IMR-90 (cell line): ENCODE measurements at regions not wholly inside any gene's neighbourhood (a gene's known extent, or its start where the extent isn't known, plus 50 kb on each side); places are given as distances from the start of the nearest gene placed in this dataset.

Experiments used
- ATAC-seq: fragments of 200-7000 bp; cut with Tn5 transposase; 2 replicates; pipeline ENCODE4 v1.9.1; 2020; ENCODE audit warnings: low read depth, mild to moderate bottlenecking, moderate library complexity
- BruUV-seq: library from RNA; stranded (reverse); fragments of 400-500 nt; replicated peaks from 2 replicates; lab custom pipeline; 2021; lab: Mats Ljungman, UMichigan
- CTCF ChIA-PET: fragments of 300-600 bp; formaldehyde crosslinking; extraction: SDS; loops from one replicate; lab custom pipeline; 2021; ENCODE audit warnings: antibody characterized with exemption; lab: Yijun Ruan, JAX
- POLR2A ChIA-PET: fragments of 300-600 bp; sonication (Branson Sonifier 250); formaldehyde crosslinking; loops from one replicate; lab custom pipeline; 2022; ENCODE audit warnings: antibody characterized with exemption; ENCODE audit not compliant: unreplicated experiment; lab: Charles Lee
- DNase-seq: peaks from one replicate; pipeline ENCODE4 v3.0.0; 2013
- H2AFZ ChIP-seq: replicated peaks from 2 replicates; pipeline ENCODE3; 2013; ENCODE audit warnings: low read length, mild to moderate bottlenecking; ENCODE audit not compliant: poor library complexity
- H2AK5ac ChIP-seq: 2 replicates; pipeline ENCODE4 v1.6.1; 2013; ENCODE audit warnings: low read depth, low read length, inconsistent platforms
- H2AK9ac ChIP-seq: replicated peaks from 2 replicates; pipeline ENCODE3; 2013; ENCODE audit warnings: mild to moderate bottlenecking, low read depth, low read length, moderate library complexity; ENCODE audit not compliant: poor library complexity
- H2BK120ac ChIP-seq: 2 replicates; pipeline ENCODE4 v1.6.1; 2013; ENCODE audit warnings: low read depth, low read length, inconsistent platforms
- H2BK15ac ChIP-seq: 3 replicates; pipeline ENCODE4 v1.6.1; 2013; ENCODE audit warnings: low read depth, low read length, inconsistent platforms
- H2BK20ac ChIP-seq: 2 replicates; pipeline ENCODE4 v1.6.1; 2013; ENCODE audit warnings: low read depth, mild to moderate bottlenecking, inconsistent platforms, low read length, moderate library complexity
- H2BK5ac ChIP-seq: 2 replicates; pipeline ENCODE4 v1.6.1; 2013; ENCODE audit warnings: mild to moderate bottlenecking, low read depth, low read length, inconsistent platforms; ENCODE audit not compliant: poor library complexity, severe bottlenecking
- H3K14ac ChIP-seq: replicated peaks from 2 replicates; pipeline ENCODE4 v1.6.1; 2013; ENCODE audit warnings: low read depth, low read length, inconsistent platforms
- H3K18ac ChIP-seq: 2 replicates; pipeline ENCODE4 v1.6.1; 2013; ENCODE audit warnings: low read depth, low read length, control low read depth
- H3K23ac ChIP-seq: 2 replicates; pipeline ENCODE4 v1.6.1; 2013; ENCODE audit warnings: low read depth, low read length, inconsistent platforms
- H3K27ac ChIP-seq: 2 replicates; pipeline ENCODE4 v1.5.1; 2013; ENCODE audit warnings: mild to moderate bottlenecking, control low read depth, low read length; ENCODE audit not compliant: insufficient read depth
- H3K27me3 ChIP-seq: 2 replicates; pipeline ENCODE4 v1.6.1; 2013; ENCODE audit warnings: low read length; ENCODE audit not compliant: control insufficient read depth, insufficient read depth
- H3K36me3 ChIP-seq: 2 replicates; pipeline ENCODE4 v1.6.1; 2013; ENCODE audit warnings: low read length, mixed read lengths; ENCODE audit not compliant: control insufficient read depth, insufficient read depth
- H3K4ac ChIP-seq: 2 replicates; pipeline ENCODE4 v1.6.1; 2013; ENCODE audit warnings: low read depth, low read length, inconsistent platforms
- H3K4me1 ChIP-seq: 2 replicates; pipeline ENCODE4 v1.6.1; 2013; ENCODE audit warnings: low read length, mixed read lengths; ENCODE audit not compliant: control insufficient read depth, insufficient read depth
- H3K4me2 ChIP-seq: 2 replicates; pipeline ENCODE4 v1.6.1; 2013; ENCODE audit warnings: low read depth, mild to moderate bottlenecking, control low read depth, low read length, moderate library complexity
- H3K4me3 ChIP-seq: 2 replicates; pipeline ENCODE4 v1.5.1; 2013; ENCODE audit warnings: low read depth, mild to moderate bottlenecking, control low read depth, low read length, moderate library complexity; ENCODE audit not compliant: insufficient read depth
- H3K56ac ChIP-seq: 2 replicates; pipeline ENCODE4 v1.6.1; 2013; ENCODE audit warnings: low read length, inconsistent platforms; ENCODE audit not compliant: insufficient read depth; ENCODE audit errors: extremely low read depth
- H3K79me1 ChIP-seq, 2 experiments: 2 replicates each; pipeline ENCODE4 v1.6.1; 2013; ENCODE audit warnings: low read length in 2 of 2, inconsistent platforms in 1 of 2, low read depth in 1 of 2
- H3K9ac ChIP-seq: 2 replicates; pipeline ENCODE4 v1.6.1; 2013; ENCODE audit warnings: low read depth, low read length, control low read depth
- H3K9me1 ChIP-seq: 2 replicates; pipeline ENCODE4 v1.6.1; 2013; ENCODE audit warnings: low read length, inconsistent platforms; ENCODE audit not compliant: insufficient read depth
- H3K9me3 ChIP-seq: 2 replicates; pipeline ENCODE4 v1.6.1; 2013; ENCODE audit warnings: low read length; ENCODE audit not compliant: control insufficient read depth, insufficient read depth
- H4K20me1 ChIP-seq: 2 replicates; pipeline ENCODE4 v1.6.1; 2013; ENCODE audit warnings: low read length, inconsistent platforms; ENCODE audit not compliant: insufficient read depth
- H4K5ac ChIP-seq: 2 replicates; pipeline ENCODE4 v1.6.1; 2013; ENCODE audit warnings: mild to moderate bottlenecking, low read depth, low read length, control low read depth
- H4K8ac ChIP-seq, 2 experiments: 2 replicates each; pipeline ENCODE4 v1.6.1; 2013; ENCODE audit warnings: low read depth in 2 of 2, low read length in 2 of 2, control low read depth in 1 of 2, inconsistent platforms in 1 of 2
- H4K91ac ChIP-seq: 2 replicates; pipeline ENCODE4 v1.6.1; 2013; ENCODE audit warnings: low read depth, low read length, inconsistent platforms; ENCODE audit not compliant: insufficient read depth
- BHLHE40 ChIP-seq: fragments of 150-350 bp; IDR thresholded peaks from 2 replicates; pipeline ENCODE4 v1.6.1; 2016; ENCODE audit warnings: mild to moderate bottlenecking, low read depth, low read length
- POLR2A ChIP-seq: IDR thresholded peaks from 2 replicates; pipeline ENCODE4 v1.6.1; 2012; ENCODE audit warnings: mild to moderate bottlenecking, low read depth, low read length
- RCOR1 ChIP-seq: IDR thresholded peaks from 2 replicates; pipeline ENCODE4 v1.6.1; 2012; ENCODE audit warnings: mild to moderate bottlenecking, low read length, improper control_type of control experiment; ENCODE audit not compliant: insufficient replicate concordance
- SMC3 ChIP-seq: fragments of 150-350 bp; IDR thresholded peaks from 2 replicates; pipeline ENCODE4 v1.6.1; 2016; ENCODE audit warnings: low read depth, mild to moderate bottlenecking, antibody characterized with exemption, low read length, moderate library complexity
- WGBS, 2 experiments: methylation state at CpG; one replicate each; pipeline versions ENCODE4 v1.1.5 to v1.1.7; 2013; ENCODE audit warnings: missing lambda C conversion rate in 2 of 2; ENCODE audit not compliant: insufficient read length in 1 of 2; ENCODE audit errors: extremely low coverage in 2 of 2; 5-methylcytosine and 5-hydroxymethylcytosine counted together
- dilution Hi-C: fragments of 300-500 bp; cut with HindIII; formaldehyde crosslinking; loops from one replicate; pipeline ENCODE4 v1.14.3; 2018; ENCODE audit warnings: low sequenced_read_pairs; ENCODE audit not compliant: unreplicated experiment
- in situ Hi-C: fragments of 300-500 bp; cut with MboI; formaldehyde crosslinking; loops from 3 replicates; pipeline ENCODE4 v1.14.3; 2019; ENCODE audit warnings: low sequenced_read_pairs, inconsistent platforms, mixed read lengths
- intact Hi-C: fragments of 100-400 bp; cut with micrococcal nuclease; formaldehyde crosslinking; loops from 2 replicates; pipeline ENCODE4 v1.10.0; 2022
- TF ChIP-seq, protein P1 (sequence below): conservative IDR thresholded peaks from 2 replicates; pipeline ENCODE4 v1.5.1; 2012; ENCODE audit warnings: mild to moderate bottlenecking, low read depth, low read length, improper control_type of control experiment
- TF ChIP-seq, protein P2 (sequence below): fragments of 150-350 bp; IDR thresholded peaks from 2 replicates; pipeline ENCODE4 v1.6.1; 2016; ENCODE audit warnings: low read depth, mild to moderate bottlenecking, low read length, moderate library complexity, borderline replicate concordance

DNA sequence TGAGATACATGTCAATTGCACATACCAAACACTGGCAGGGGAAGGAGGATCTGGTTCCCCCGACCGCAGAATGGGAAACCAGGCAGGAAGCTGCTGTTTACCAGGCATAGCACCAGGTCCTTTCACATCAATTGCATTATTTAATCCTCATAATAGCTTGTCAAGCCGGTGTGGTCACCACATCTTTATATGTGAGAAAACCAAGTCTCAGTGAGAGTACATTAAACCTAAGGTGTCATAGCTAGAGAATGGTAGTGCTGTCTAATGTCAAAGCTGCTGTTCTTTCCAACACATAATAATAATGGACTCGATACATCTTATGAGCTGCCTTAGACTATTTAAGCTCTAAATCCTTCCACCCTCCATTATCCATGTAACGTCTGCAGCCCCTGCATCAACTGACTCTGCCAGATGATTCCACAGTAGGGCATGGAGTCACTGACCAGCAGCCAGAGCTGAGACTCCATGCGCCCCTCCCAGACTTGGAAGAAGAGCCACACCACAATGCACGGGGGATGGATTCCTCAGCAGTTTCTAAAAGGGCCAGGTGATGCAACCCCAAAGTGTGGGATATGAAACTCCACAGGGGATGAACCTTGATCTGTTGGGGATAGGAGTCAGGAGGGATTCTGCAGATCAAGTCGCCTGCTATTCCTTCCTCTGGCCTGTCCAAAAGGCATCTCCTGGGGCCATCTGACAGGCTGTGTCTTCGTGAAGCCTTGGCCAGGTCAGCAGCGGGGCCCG lies 71.8 kb downstream of the GPR6 start:
- intact Hi-C loops: loop anchor here (5.0 kb wide), 1 partner anchor 127 kb away; the partner anchor contains the start of gene WASF1

More for the DNA sequence above, 71.8 kb downstream of the GPR6 start:
- CTCF ChIA-PET: interaction anchor here (0.5 to 2.0 kb wide), 3 partner anchors 10 to 1240 kb away, joined by 3 to 9 read pairs (median 3); no protein-coding TSS in a partner anchor
- no TSS peak for BruUV-seq
- no peaks in the 10 kb centered on the region for H3K4me1 ChIP-seq
- H3K14ac ChIP-seq: no peak overlapping the region
- no peaks in the 10 kb centered on the region for H3K36me3 ChIP-seq
- no peak overlapping the region for H3K4ac ChIP-seq
- dilution Hi-C loops: loop anchor here (25.0 kb wide), 1 partner anchor 338 kb away; no protein-coding TSS in a partner anchor
- no peak overlapping the region for H2AK9ac ChIP-seq
- in situ Hi-C loops: loop anchor here (5.0 kb wide), 2 partner anchors 342 to 523 kb away; no protein-coding TSS in a partner anchor
- no peak overlapping the region for H2BK20ac ChIP-seq
- ATAC-seq (no peak), DNase-seq (no peak)
- peaks cover 25% of the 10 kb centered on the region for H3K27me3 ChIP-seq
- H3K23ac ChIP-seq: no peak overlapping the region
- no peak overlapping the region for H4K8ac ChIP-seq
- no peak for TF ChIP-seq BHLHE40
- no peak for TF ChIP-seq SMC3
- TF ChIP-seq, protein P1, sequence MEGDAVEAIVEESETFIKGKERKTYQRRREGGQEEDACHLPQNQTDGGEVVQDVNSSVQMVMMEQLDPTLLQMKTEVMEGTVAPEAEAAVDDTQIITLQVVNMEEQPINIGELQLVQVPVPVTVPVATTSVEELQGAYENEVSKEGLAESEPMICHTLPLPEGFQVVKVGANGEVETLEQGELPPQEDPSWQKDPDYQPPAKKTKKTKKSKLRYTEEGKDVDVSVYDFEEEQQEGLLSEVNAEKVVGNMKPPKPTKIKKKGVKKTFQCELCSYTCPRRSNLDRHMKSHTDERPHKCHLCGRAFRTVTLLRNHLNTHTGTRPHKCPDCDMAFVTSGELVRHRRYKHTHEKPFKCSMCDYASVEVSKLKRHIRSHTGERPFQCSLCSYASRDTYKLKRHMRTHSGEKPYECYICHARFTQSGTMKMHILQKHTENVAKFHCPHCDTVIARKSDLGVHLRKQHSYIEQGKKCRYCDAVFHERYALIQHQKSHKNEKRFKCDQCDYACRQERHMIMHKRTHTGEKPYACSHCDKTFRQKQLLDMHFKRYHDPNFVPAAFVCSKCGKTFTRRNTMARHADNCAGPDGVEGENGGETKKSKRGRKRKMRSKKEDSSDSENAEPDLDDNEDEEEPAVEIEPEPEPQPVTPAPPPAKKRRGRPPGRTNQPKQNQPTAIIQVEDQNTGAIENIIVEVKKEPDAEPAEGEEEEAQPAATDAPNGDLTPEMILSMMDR: no peak
- no peak for TF ChIP-seq RCOR1
- no peak for TF ChIP-seq POLR2A
- TF ChIP-seq, protein P2, sequence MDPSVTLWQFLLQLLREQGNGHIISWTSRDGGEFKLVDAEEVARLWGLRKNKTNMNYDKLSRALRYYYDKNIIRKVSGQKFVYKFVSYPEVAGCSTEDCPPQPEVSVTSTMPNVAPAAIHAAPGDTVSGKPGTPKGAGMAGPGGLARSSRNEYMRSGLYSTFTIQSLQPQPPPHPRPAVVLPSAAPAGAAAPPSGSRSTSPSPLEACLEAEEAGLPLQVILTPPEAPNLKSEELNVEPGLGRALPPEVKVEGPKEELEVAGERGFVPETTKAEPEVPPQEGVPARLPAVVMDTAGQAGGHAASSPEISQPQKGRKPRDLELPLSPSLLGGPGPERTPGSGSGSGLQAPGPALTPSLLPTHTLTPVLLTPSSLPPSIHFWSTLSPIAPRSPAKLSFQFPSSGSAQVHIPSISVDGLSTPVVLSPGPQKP: no peak
- H2AFZ ChIP-seq: no peak overlapping the region
- H3K27ac ChIP-seq: no peak overlapping the region
- no peak overlapping the region for H2BK120ac ChIP-seq
- H2AK5ac ChIP-seq: no peak overlapping the region
- H3K9me1 ChIP-seq: no peaks in the 10 kb centered on the region
- H4K91ac ChIP-seq: no peak overlapping the region
- no peak overlapping the region for H3K4me2 ChIP-seq
- no peak overlapping the region for H4K5ac ChIP-seq
- no peak overlapping the region for H3K56ac ChIP-seq
- H3K4me3 ChIP-seq: no peak overlapping the region
- no peak overlapping the region for H2BK5ac ChIP-seq
- POLR2A ChIA-PET: no interaction called here
- no peak overlapping the region for H2BK15ac ChIP-seq
- H3K9me3 ChIP-seq: peaks cover 2% of the 10 kb centered on the region
- H3K9ac ChIP-seq: no peak overlapping the region
- 50% methylated on average over 1 of the region's 11 CpGs; no CpG with 5 or more reads in 1 of the 2 experiments for WGBS, 2 experiments
- H4K20me1 ChIP-seq: no peaks in the 10 kb centered on the region
- no peak overlapping the region for H3K18ac ChIP-seq
- no peaks in the 10 kb centered on the region for H3K79me1 ChIP-seq
